ENCODE measurements at regions not wholly inside any gene's neighbourhood (a gene's known extent, or its start where the extent isn't known, plus 50 kb on each side); places are given as distances from the start of the nearest gene placed in this dataset.

- no peak overlapping the region for H3K4me3 ChIP-seq
- no peaks in the 10 kb centered on the region for H4K20me1 ChIP-seq (ENCODE audit: insufficient read depth, poor library complexity, severe bottlenecking)
- H3K27ac ChIP-seq: no peak overlapping the region
- H3K4me2 ChIP-seq: no peak overlapping the region
- TF ChIP-seq EZH2phosphoT487 (IDR thresholded peaks at IDR 0.05; ENCODE audit: low read depth, severe bottlenecking, unreplicated experiment) (no peak), CTCF (IDR thresholded peaks at IDR 0.05; ENCODE audit: poor library complexity) (no peak), EZH2 (IDR thresholded peaks at IDR 0.05; ENCODE audit: borderline replicate concordance) (no peak)
- no peaks in the 10 kb centered on the region for H3K9me2 ChIP-seq (replicated peaks; ENCODE audit: insufficient read depth)
- DNase-seq (ENCODE audit: low spot score): no peak
- H3K9me3 ChIP-seq (ENCODE audit: low read depth): no peaks in the 10 kb centered on the region
- no peaks in the 10 kb centered on the region for H3K36me3 ChIP-seq (replicated peaks; ENCODE audit: insufficient read depth, low read depth)
- H2AFZ ChIP-seq: no peak overlapping the region
- no peaks in the 10 kb centered on the region for H3K27me3 ChIP-seq
- no peaks in the 10 kb centered on the region for H3K4me1 ChIP-seq (ENCODE audit: insufficient read depth)
- no peaks in the 10 kb centered on the region for H3K79me2 ChIP-seq
Observed at GRCh38 chr14:84485036-84485435, 1044.9 kb upstream of the FLRT2 start.

- Histone ChIP-seq H3K9me2 (replicated peaks; ENCODE audit: insufficient read depth) (no peaks in the 10 kb centered on the region), H3K4me2 (no peak overlapping the region), H3K4me3 (no peak overlapping the region), H3K27ac (no peak overlapping the region), H3K27me3 (no peaks in the 10 kb centered on the region), H2AFZ (no peak overlapping the region), H3K36me3 (replicated peaks; ENCODE audit: insufficient read depth, low read depth) (no peaks in the 10 kb centered on the region), H4K20me1 (ENCODE audit: insufficient read depth, poor library complexity, severe bottlenecking) (no peaks in the 10 kb centered on the region), H3K9me3 (ENCODE audit: low read depth) (no peaks in the 10 kb centered on the region), H3K79me2 (no peaks in the 10 kb centered on the region), H3K4me1 (ENCODE audit: insufficient read depth) (no peaks in the 10 kb centered on the region)
- TF ChIP-seq EZH2 (IDR thresholded peaks at IDR 0.05; ENCODE audit: borderline replicate concordance) (no peak), EZH2phosphoT487 (IDR thresholded peaks at IDR 0.05; ENCODE audit: low read depth, severe bottlenecking, unreplicated experiment) (no peak), CTCF (IDR thresholded peaks at IDR 0.05; ENCODE audit: poor library complexity) (no peak)
- no peak for DNase-seq (ENCODE audit: low spot score)
- 90% methylated on average over 2 of the region's 2 CpGs for WGBS (ENCODE audit: low lambda C conversion rate, missing lambda C conversion rate)
Observed at GRCh38 chr14:84490081-84490480, 1039.9 kb upstream of the FLRT2 start.

GRCh38 chr14:84492685-84493084 lies 1037.3 kb upstream of the FLRT2 start:
- no peaks in the 10 kb centered on the region for H4K20me1 ChIP-seq (ENCODE audit: insufficient read depth, poor library complexity, severe bottlenecking)
- no peak overlapping the region for H3K4me2 ChIP-seq
- H3K9me3 ChIP-seq (ENCODE audit: low read depth): no peaks in the 10 kb centered on the region

More at GRCh38 chr14:84492685-84493084, 1037.3 kb upstream of the FLRT2 start:
- Histone ChIP-seq H3K79me2 (no peaks in the 10 kb centered on the region), H3K4me3 (no peak overlapping the region), H3K27me3 (no peaks in the 10 kb centered on the region), H3K27ac (no peak overlapping the region), H3K9me2 (replicated peaks; ENCODE audit: insufficient read depth) (no peaks in the 10 kb centered on the region), H3K36me3 (replicated peaks; ENCODE audit: insufficient read depth, low read depth) (no peaks in the 10 kb centered on the region), H3K4me1 (ENCODE audit: insufficient read depth) (no peaks in the 10 kb centered on the region), H2AFZ (no peak overlapping the region)
- no peak for TF ChIP-seq CTCF (IDR thresholded peaks at IDR 0.05; ENCODE audit: poor library complexity)
- TF ChIP-seq EZH2 (IDR thresholded peaks at IDR 0.05; ENCODE audit: borderline replicate concordance): no peak
- TF ChIP-seq EZH2phosphoT487 (IDR thresholded peaks at IDR 0.05; ENCODE audit: low read depth, severe bottlenecking, unreplicated experiment): no peak
- no peak for DNase-seq (ENCODE audit: low spot score)
